ENCODE measurements at regions not wholly inside any gene's neighbourhood (a gene's known extent, or its start where the extent isn't known, plus 50 kb on each side); places are given as distances from the start of the nearest gene placed in this dataset.
"Not testable (repeated sequence)": the region's sequence is repeated elsewhere in the genome, so short reads cannot be mapped to it uniquely, and the experiment has no call there.

DNA sequence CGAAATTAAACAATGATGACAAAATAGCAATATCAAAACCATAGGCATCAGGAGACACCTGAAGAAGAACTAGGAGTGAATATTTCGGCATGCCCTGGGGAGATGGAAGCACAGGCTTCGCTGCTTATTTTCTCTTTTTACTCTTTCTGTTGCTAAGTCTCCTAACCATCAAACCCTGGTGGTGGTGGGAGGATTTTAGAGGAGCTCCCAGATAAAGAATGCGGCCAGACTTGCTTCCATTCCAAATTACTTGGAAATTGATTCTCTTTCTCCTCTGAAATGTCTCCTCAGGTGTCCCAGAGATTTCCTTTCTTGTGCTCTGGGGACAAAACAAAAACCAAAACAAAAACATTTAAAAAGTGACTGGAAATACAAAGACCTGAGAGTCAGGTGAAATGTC is 243.0 kb downstream of the KBTBD8 start:
- no peak for DNase-seq (ENCODE audit: low spot score)
- Mint-ChIP-seq H3K9me3 (no peaks in the 10 kb centered on the region), H3K4me3 (no peak overlapping the region), H3K27me3 (ENCODE audit: insufficient read depth) (no peaks in the 10 kb centered on the region), H3K4me1 (ENCODE audit: low read depth) (no peaks in the 10 kb centered on the region), H3K36me3 (ENCODE audit: low read depth) (no peaks in the 10 kb centered on the region), H3K27ac (no peak overlapping the region)
- intact Hi-C loops (cut with micrococcal nuclease) = no loop called here

DNA sequence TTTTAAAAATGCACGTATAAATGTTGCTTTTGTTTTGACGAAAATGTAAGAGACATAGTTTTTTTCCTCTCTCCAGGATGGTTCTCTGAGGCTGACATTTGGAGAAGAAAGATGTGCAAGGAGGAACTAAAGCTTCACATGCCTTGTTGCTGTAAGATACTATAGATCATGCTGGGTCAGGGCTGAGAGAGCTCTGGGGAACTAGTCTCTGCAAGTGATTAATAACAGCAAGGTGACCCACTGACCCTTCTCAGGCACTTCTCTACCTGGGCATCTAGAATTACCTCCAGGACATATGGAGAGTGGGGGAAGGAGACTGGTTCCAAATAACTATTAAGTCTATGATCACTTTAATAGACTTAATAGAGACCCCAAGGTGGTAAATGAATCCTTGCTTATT is 246.0 kb downstream of the KBTBD8 start:
- no peak overlapping the region for H3K4me3 Mint-ChIP-seq
- no peaks in the 10 kb centered on the region for H3K9me3 Mint-ChIP-seq
- no peaks in the 10 kb centered on the region for H3K27me3 Mint-ChIP-seq (ENCODE audit: insufficient read depth)
- no peak for DNase-seq (ENCODE audit: low spot score)
- H3K4me1 Mint-ChIP-seq (ENCODE audit: low read depth) = no peaks in the 10 kb centered on the region
- no peaks in the 10 kb centered on the region for H3K36me3 Mint-ChIP-seq (ENCODE audit: low read depth)
- no peak overlapping the region for H3K27ac Mint-ChIP-seq
- intact Hi-C loops (cut with micrococcal nuclease) = no loop called here

DNA sequence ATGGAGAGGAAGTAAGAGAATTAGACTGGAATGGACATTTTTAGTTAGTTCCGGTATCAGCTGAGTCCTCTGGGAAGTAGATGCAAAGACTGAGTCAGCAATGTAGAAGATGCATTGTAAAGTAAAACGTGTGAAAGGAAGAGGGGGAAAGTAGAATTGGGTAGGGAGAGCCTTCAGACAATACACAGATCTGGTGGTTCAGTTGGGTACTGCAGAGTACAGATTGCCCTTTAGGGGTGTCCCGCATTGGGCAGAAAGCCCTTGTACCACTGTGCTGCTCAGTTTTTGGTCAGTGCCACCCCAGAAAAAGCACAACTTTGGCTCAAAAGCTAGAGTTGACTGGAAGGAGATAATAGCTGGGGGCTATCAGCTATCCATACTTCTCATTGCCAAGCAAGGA is 247.4 kb downstream of the KBTBD8 start:
- intact Hi-C loops (cut with micrococcal nuclease) = no loop called here
- no peaks in the 10 kb centered on the region for H3K4me1 Mint-ChIP-seq (ENCODE audit: low read depth)
- H3K9me3 Mint-ChIP-seq = no peaks in the 10 kb centered on the region
- H3K4me3 Mint-ChIP-seq = no peak overlapping the region
- H3K27ac Mint-ChIP-seq = no peak overlapping the region
- DNase-seq (ENCODE audit: low spot score) = no peak
- no peaks in the 10 kb centered on the region for H3K36me3 Mint-ChIP-seq (ENCODE audit: low read depth)
- H3K27me3 Mint-ChIP-seq (ENCODE audit: insufficient read depth) = no peaks in the 10 kb centered on the region

DNA sequence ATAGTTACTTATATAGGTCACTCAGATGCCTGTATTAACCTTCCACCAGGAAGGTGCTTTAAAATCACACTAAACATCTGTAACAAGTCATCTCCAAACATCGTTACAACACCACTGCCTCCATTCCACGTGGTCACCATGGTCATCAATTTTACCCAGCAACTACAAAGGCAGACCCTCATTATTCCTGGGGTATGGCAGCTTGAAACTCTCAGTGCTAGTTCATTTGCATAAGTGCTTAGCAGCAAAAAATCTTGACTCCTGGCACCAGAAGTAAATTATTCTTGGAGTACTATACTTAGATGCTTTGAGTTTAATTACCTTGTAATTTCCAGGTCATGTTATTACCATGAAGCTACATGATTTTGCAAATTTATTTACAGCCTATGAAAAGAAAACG is 250.6 kb downstream of the KBTBD8 start:
- Mint-ChIP-seq H3K27ac (no peak overlapping the region), H3K27me3 (ENCODE audit: insufficient read depth) (no peaks in the 10 kb centered on the region), H3K4me1 (ENCODE audit: low read depth) (no peaks in the 10 kb centered on the region), H3K4me3 (no peak overlapping the region), H3K9me3 (peaks cover 8% of the 10 kb centered on the region), H3K36me3 (ENCODE audit: low read depth) (no peaks in the 10 kb centered on the region)
- no peak for DNase-seq (ENCODE audit: low spot score)
- intact Hi-C loops (cut with micrococcal nuclease) = no loop called here

DNA sequence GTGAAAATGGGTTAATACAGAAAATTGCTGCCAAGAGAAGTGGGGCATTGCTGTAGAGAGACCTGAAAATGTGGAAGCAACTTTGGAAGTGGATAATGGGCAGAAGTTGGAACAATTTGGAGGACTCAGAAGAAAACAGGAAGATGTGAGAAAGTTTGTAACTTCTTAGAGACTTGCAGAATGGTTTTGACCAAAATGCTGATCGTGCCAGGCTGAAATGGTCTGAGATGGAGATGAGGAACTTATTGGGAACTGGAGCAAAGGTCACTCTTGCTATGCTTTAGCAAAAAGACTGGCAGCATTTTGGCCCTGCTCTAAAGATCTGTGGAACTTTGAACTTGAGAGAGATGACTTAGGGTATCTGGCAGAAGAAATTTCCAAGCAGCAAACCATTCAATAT is 254.8 kb downstream of the KBTBD8 start:
- intact Hi-C loops (cut with micrococcal nuclease); H3K4me1 Mint-ChIP-seq (ENCODE audit: low read depth); DNase-seq (ENCODE audit: low spot score); H3K4me3 Mint-ChIP-seq; H3K9me3 Mint-ChIP-seq; H3K27ac Mint-ChIP-seq; H3K27me3 Mint-ChIP-seq (ENCODE audit: insufficient read depth); H3K36me3 Mint-ChIP-seq (ENCODE audit: low read depth): not testable (repeated sequence)

DNA sequence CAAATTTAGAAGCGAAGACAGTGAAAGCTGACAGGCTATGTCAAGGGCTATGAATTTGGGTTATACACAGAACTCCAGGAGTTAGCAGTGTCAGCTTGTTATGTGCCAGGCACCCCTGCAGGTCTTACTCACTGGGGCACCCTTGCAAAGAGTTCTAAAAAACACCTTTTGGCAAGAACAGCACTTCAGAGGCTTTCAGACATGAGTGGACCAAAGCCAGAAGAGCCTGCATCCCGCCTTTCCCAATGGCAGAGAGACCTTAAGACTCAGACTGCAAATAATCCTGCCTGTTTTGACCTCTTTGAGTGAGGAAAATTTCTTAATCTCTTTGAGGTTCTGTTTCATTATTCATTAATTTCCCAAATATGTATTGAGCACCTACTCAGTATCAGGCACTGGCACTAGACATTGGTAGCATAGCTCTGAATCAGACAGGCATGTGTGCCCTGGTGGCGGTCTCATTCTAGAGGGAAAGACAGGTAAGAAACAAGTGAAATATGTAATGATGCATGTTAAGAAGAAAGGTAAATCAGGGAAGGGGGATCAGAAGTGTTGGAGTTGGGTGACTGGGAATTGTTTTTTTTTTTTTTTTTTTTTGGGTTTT is 280.0 kb downstream of the KBTBD8 start:
- H3K27ac Mint-ChIP-seq = no peak overlapping the region

DNA sequence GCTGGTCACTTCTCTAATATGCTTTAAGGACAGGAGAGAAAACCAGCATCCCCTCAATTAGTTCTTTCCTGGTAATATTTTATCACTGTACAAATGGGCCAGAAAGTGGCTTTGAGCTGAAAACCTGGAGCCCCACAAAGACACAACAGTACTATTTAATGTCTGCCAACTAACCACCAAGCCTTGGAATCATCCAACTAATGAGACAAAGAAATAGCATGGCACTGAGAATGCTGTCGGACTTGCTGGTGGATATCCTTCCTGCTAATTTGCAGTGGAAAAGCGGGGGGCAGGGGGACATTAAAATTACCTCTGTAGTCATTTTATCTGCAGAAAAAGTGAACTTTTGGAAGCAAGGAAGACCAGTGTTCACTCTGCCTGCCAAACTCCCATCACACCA is 288.5 kb downstream of the KBTBD8 start:
- Mint-ChIP-seq H3K9me3 (peaks cover 9% of the 10 kb centered on the region), H3K4me3 (no peak overlapping the region), H3K27me3 (ENCODE audit: insufficient read depth) (no peaks in the 10 kb centered on the region), H3K4me1 (ENCODE audit: low read depth) (no peaks in the 10 kb centered on the region), H3K27ac (no peak overlapping the region), H3K36me3 (ENCODE audit: low read depth) (no peaks in the 10 kb centered on the region)
- intact Hi-C loops (cut with micrococcal nuclease) = no loop called here
- no peak for DNase-seq (ENCODE audit: low spot score)

More for the DNA sequence above, 280.0 kb downstream of the KBTBD8 start:
- H3K36me3 Mint-ChIP-seq (ENCODE audit: low read depth) = no peaks in the 10 kb centered on the region
- H3K9me3 Mint-ChIP-seq = peaks cover 5% of the 10 kb centered on the region
- no peaks in the 10 kb centered on the region for H3K27me3 Mint-ChIP-seq (ENCODE audit: insufficient read depth)
- no peaks in the 10 kb centered on the region for H3K4me1 Mint-ChIP-seq (ENCODE audit: low read depth)
- no peak for DNase-seq (ENCODE audit: low spot score)
- intact Hi-C loops (cut with micrococcal nuclease) = no loop called here
- H3K4me3 Mint-ChIP-seq = no peak overlapping the region

DNA sequence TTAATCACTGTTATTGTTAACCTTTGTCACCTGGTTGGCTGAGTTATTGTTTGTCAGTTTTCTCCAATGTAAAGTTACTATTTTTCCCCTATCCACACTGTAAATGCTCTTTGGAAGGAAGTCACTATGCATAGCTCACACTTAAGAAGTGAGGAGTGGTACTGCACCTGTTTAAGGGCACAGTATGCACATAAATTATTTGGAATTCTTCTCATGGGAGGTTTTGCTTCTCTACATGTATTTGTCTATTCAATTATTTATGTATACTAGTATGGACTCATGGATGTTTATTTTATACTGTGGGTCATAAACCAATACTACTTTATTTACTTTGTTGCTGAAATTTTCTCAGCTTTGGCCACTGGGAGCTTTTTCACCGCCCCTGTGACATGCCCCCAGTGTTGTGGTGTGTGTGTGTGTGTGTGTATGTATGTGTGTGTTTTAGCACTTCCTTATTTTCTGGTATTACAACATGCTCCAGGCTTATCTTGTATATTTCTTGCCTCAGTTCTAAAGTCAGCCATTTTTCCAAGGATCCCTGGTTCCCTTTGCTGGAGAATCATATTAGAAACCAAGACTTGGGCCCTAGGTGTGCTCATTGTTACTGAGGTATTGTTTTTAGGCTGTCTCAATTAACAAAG is 290.5 kb downstream of the KBTBD8 start:
- H3K27ac Mint-ChIP-seq = no peak overlapping the region
- no peaks in the 10 kb centered on the region for H3K4me1 Mint-ChIP-seq (ENCODE audit: low read depth)
- no peak for DNase-seq (ENCODE audit: low spot score)
- peaks cover 4% of the 10 kb centered on the region for H3K9me3 Mint-ChIP-seq
- intact Hi-C loops (cut with micrococcal nuclease) = no loop called here
- no peak overlapping the region for H3K4me3 Mint-ChIP-seq
- no peaks in the 10 kb centered on the region for H3K36me3 Mint-ChIP-seq (ENCODE audit: low read depth)
- no peaks in the 10 kb centered on the region for H3K27me3 Mint-ChIP-seq (ENCODE audit: insufficient read depth)

DNA sequence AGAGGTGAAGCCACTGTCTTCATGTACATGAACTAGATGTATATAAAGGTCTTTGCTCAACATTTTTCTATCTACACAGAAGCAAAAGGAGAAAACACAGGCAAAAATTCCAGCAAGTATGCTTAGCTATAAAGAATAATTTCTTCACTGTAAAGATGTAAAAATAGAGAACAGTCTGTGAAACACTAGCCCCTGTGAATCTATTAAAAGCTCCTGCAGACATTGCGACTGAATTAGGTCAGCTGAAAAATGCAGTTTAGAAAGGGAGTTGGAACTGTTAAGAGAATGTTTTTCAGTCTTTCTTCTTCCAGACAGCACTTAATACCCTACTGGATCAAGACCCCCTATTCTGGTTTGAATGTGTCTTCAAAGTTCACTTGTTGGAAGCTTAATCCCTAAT is 291.5 kb downstream of the KBTBD8 start:
- H3K27me3 Mint-ChIP-seq (ENCODE audit: insufficient read depth) = no peaks in the 10 kb centered on the region
- H3K9me3 Mint-ChIP-seq = no peaks in the 10 kb centered on the region

DNA sequence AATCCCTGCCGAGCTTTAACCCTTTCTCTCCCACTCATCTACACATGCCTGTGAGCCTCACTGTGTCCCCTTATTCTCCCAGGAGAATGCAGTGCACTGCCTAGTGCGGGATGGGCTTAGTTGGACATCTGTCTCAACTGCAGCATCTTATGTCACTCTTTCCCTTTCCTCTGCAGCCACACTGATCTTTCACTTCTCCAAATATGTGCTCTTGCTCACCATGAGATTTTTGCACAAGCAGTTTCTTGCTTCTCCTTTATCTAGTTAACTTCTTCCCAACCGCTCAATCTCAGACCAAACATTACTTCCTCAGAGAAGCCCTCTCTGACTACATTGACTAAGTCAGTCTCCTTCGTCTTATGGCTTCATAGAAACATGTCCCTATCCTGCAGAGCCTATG is 292.3 kb downstream of the KBTBD8 start:
- no peaks in the 10 kb centered on the region for H3K36me3 Mint-ChIP-seq (ENCODE audit: low read depth)

More for the DNA sequence above, 291.5 kb downstream of the KBTBD8 start:
- Mint-ChIP-seq H3K27ac (no peak overlapping the region), H3K36me3 (ENCODE audit: low read depth) (no peaks in the 10 kb centered on the region), H3K4me1 (ENCODE audit: low read depth) (no peaks in the 10 kb centered on the region), H3K4me3 (no peak overlapping the region)
- DNase-seq (ENCODE audit: low spot score) = no peak
- intact Hi-C loops (cut with micrococcal nuclease) = no loop called here

DNA sequence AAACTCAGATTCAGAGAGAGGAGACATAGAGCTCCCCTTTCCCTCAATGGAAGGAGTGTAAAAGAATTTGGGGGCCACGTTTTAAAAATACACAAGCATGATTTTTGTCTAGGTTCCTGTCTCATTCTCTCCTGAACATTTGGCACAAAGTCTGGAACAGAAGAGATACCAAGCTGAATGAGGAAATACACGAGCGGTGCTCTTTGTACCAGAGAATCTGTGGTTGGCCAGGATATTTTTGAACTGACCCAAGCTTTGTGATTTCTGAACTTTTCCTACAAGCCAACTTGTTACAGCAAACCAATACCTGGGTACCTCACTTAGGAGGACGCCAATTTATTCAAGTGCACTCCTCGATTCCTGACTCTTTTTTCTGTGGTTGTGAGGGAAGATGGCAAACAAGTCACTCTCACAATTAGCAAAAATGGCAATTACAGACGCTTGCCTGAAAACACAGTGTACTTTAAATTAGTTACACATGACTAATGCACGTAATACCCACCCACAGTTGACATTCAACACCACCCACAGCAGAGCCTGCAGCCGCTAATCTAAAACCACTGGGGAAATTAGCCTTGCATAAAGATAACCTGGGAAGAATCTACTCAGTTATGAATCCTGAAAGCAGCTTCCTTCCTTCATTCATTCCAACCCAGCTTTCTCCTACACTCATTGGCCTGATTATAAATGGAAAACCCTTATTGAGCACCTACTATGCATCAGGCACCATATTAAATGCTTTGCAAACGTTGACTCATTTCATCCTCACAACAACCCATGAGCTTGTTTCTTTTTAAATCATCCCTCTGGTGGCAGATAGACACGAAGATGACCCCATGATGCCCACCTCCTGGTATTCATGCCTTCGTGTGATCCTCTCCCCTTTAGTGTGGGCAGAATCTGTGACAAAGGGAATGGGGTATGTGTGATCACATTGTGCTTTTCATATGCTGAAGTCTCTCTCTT is 293.5 kb downstream of the KBTBD8 start:
- Mint-ChIP-seq H3K4me1 (ENCODE audit: low read depth) (no peaks in the 10 kb centered on the region), H3K4me3 (no peak overlapping the region), H3K27me3 (ENCODE audit: insufficient read depth) (no peaks in the 10 kb centered on the region), H3K9me3 (no peaks in the 10 kb centered on the region), H3K36me3 (ENCODE audit: low read depth) (no peaks in the 10 kb centered on the region), H3K27ac (no peak overlapping the region)
- intact Hi-C loops (cut with micrococcal nuclease) = no loop called here
- DNase-seq (ENCODE audit: low spot score) = no peak

More for the DNA sequence above, 292.3 kb downstream of the KBTBD8 start:
- intact Hi-C loops (cut with micrococcal nuclease) = no loop called here
- no peak for DNase-seq (ENCODE audit: low spot score)
- no peak overlapping the region for H3K27ac Mint-ChIP-seq
- no peaks in the 10 kb centered on the region for H3K27me3 Mint-ChIP-seq (ENCODE audit: insufficient read depth)
- H3K4me1 Mint-ChIP-seq (ENCODE audit: low read depth) = no peaks in the 10 kb centered on the region
- no peak overlapping the region for H3K4me3 Mint-ChIP-seq
- no peaks in the 10 kb centered on the region for H3K9me3 Mint-ChIP-seq

DNA sequence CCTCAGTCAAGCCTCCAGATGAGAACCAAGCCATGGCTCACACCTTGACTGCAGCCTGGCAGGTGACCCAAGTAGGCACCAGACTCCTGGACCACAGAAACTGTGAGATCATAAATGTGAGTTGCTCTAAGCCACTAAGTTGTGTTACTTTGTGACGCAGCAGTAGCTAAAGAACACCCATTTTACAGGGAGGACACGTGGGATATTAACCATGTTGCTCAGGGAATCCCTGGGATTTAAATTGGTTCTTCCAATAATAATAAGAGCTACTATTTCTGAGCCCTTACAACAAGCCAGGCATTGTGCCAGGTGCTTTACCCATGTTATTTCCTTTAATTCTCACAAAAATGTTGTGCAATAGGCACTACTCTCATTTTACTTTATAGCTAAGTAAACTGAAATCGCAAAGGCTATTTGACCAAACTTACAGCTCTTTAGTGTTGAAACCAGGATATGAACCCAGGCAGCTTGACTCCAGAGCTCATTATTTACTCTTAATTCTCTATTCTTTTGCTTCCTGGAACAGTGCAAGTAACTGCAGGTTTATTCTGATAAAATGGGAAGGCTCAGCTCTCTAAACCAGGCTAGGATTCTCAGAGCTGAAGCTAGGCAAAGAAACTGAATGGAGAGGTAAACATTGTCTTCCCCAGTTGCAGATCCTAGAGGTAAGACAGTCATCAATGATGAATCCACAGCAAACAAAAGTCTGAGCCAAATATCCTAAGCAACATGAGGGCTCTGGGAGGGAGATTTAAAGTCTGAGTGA is 294.4 kb downstream of the KBTBD8 start:
- H3K27ac Mint-ChIP-seq = no peak overlapping the region
- no peaks in the 10 kb centered on the region for H3K27me3 Mint-ChIP-seq (ENCODE audit: insufficient read depth)
- intact Hi-C loops (cut with micrococcal nuclease) = no loop called here
- no peak overlapping the region for H3K4me3 Mint-ChIP-seq
- no peaks in the 10 kb centered on the region for H3K4me1 Mint-ChIP-seq (ENCODE audit: low read depth)
- DNase-seq (ENCODE audit: low spot score) = no peak
- no peaks in the 10 kb centered on the region for H3K9me3 Mint-ChIP-seq
- H3K36me3 Mint-ChIP-seq (ENCODE audit: low read depth) = no peaks in the 10 kb centered on the region

Data from activated T-helper 1 cell treated with anti-CD3 and anti-CD28 coated beads, Interleukin-12 subunit alpha, Interleukin-12 subunit beta, Interleukin-2, Interleukin-4 antibody, amounts not matched to agents 30 ng/mL and 10 ng/mL and 1 ng/mL, durations not matched to agents 14 hours and 24 hours and 36 hours (primary cell).